GM12864 (cell line): ENCODE measurements at regions not wholly inside any gene's neighbourhood (a gene's known extent, or its start where the extent isn't known, plus 50 kb on each side); places are given as distances from the start of the nearest gene placed in this dataset.
"Not testable (repeated sequence)": the region's sequence is repeated elsewhere in the genome, so short reads cannot be mapped to it uniquely, and the experiment has no call there.

Experiments used
- DNase-seq: peaks from one replicate; pipeline ENCODE4 v3.0.0-alpha.2; 2011; ENCODE audit warnings: low read depth
- H3K4me3 ChIP-seq: 2 replicates; pipeline ENCODE4 v1.5.1; 2011; ENCODE audit warnings: mild to moderate bottlenecking, low read depth, low read length, control low read depth
- TF ChIP-seq, protein P1 (sequence below): IDR thresholded peaks from 2 replicates; pipeline ENCODE4 v1.5.1; 2011; ENCODE audit warnings: low read depth, mild to moderate bottlenecking, moderate library complexity, low read length, control low read depth, inconsistent platforms; ENCODE audit errors: missing control alignments

DNA sequence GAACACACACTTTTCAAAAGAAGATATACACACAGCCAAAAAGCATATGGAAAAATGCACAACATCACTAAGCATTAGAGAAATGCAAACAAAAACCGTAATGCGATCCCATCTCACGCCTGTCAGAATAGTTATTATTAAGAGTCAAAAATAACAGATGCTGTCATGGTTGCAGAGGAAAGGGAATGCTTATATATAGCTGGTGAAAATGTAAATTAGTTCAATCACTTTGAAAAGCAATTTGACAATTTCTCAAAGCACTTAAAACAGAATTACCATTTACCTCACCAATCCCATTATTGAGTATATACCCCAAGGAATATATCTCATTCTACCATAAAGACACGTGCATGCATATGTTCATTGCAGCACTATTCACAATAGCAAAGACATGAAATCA lies 126.8 kb upstream of the MRPS30 start:
- TF ChIP-seq, protein P1, sequence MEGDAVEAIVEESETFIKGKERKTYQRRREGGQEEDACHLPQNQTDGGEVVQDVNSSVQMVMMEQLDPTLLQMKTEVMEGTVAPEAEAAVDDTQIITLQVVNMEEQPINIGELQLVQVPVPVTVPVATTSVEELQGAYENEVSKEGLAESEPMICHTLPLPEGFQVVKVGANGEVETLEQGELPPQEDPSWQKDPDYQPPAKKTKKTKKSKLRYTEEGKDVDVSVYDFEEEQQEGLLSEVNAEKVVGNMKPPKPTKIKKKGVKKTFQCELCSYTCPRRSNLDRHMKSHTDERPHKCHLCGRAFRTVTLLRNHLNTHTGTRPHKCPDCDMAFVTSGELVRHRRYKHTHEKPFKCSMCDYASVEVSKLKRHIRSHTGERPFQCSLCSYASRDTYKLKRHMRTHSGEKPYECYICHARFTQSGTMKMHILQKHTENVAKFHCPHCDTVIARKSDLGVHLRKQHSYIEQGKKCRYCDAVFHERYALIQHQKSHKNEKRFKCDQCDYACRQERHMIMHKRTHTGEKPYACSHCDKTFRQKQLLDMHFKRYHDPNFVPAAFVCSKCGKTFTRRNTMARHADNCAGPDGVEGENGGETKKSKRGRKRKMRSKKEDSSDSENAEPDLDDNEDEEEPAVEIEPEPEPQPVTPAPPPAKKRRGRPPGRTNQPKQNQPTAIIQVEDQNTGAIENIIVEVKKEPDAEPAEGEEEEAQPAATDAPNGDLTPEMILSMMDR = no peak
- no peak overlapping the region for H3K4me3 ChIP-seq
- DNase-seq = no peak

DNA sequence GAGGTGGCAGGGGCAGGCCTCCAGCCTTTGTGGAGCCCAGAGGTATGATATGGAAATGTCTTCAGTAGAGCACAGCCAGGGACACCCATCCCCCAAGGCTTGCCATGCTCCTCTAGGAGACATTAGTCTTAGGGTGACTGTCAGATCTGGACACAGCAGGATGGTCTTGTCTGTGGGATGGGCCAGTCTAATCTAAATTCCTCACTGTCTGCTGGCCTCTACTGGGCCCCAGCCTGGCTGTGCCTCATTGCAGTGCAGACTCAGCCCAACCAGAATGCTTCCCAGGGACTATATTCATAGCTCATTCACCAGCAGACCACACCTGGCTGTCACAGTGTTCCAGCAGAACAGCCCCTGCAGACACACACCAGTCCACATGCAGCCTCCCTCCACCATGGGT lies 129.5 kb upstream of the MRPS30 start:
- DNase-seq = no peak
- TF ChIP-seq, protein P1 = no peak
- H3K4me3 ChIP-seq = no peak overlapping the region

DNA sequence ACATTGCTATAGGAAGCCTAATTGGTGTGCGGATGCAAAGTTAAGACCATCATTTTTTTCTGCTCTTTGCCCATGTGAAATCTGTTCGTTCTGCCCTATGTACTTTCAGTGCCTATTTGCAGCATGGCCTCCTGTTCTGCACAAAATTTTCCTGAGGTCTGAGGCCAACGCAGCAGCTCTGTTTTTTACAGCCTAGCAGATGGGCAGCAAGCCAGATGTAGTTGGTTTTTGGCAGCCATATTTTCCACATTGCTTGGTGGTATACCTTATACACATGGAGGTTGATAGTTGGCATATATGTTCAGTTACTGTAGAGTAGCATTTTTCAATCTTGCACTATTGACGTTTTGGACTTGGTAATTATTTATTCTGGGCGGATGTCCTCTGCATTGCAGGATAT lies 133.5 kb upstream of the MRPS30 start:
- no peak overlapping the region for H3K4me3 ChIP-seq
- TF ChIP-seq, protein P1 = no peak
- no peak for DNase-seq

DNA sequence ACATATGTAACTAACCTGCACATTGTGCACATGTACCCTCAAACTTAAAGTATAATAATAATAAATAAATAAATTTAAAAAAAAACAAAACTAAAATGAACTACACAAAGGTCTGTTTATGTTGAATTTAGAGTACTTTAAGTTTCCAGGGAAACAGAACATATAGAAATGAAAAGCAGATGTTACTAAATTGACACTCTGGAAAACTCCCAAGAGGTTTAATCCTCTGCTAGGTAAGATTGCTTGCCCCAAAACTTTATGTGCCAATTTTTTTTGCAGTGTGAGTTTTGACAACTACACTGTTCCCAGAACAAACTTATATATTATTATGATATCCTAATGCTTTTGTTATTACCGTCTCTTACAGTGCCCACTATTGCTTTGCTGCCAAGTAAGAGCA lies 134.3 kb upstream of the MRPS30 start:
- TF ChIP-seq, protein P1 = no peak
- DNase-seq = no peak
- no peak overlapping the region for H3K4me3 ChIP-seq

DNA sequence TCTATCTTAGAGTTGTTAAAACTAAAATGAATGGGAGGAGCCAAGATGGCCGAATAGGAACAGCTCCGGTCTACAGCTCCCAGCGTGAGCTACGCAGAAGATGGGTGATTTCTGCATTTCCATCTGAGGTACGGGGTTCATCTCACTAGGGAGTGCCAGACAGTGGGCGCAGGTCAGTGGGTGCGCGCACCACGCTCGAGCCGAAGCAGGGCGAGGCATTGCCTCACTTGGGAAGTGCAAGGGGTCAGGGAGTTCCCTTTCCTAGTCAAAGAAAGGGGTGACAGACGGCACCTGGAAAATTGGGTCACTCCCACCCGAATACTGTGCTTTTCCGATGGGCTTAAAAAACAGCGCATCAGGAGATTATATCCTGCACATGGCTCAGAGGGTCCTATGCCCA lies 140.3 kb upstream of the MRPS30 start:
- not testable (repeated sequence) for H3K4me3 ChIP-seq, DNase-seq

DNA sequence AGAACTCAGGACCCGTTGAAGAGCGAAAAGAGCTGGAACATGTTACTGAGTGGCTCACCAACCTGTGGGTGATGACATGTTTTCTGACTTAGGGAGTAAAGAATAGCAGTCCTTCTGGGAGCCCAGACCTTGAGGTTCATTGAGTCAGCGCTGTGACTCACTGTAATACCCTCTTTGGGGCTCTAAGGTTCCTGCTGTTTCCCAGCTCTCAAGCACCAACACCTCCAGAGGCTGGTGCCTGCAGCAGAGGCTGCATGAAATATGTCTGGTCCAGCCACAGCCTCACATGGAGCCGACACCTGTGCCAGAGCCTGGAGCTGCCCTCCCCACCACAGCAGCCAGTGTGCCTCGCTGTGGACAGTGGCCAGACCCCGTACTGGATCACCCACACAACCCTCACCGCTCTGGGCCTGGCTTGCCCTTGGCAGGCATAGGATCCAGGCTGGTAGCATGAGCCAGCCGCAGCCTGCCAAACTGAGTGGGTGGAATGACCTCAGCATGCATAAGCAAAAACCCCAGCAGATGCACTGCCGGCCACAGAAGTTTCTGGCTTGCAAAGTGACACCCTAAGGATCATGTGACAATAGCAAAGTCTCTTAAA lies 143.5 kb upstream of the MRPS30 start:
- DNase-seq = no peak
- TF ChIP-seq, protein P1 = no peak
- no peak overlapping the region for H3K4me3 ChIP-seq

DNA sequence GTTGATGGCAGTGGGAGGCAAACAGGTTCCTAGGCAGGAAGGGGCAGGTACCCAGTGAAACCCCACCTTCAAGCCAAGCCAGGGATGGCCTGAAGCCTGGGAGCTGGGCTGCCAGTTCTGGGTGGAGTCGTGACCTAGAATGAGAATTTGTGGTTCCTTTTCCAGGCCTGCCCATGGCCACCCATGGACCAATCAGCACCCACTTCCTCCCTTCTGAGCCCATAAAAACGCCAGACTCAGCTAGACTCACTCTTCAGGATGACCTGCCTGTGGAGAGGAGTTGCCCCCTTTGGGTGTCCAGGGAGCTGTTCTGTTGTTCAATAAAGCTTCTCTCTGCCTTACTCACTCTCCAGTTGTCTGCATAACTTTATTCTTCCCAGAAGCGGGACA lies 144.0 kb upstream of the MRPS30 start:
- DNase-seq = no peak
- TF ChIP-seq, protein P1 = no peak

More for the DNA sequence above, 144.0 kb upstream of the MRPS30 start:
- H3K4me3 ChIP-seq = no peak overlapping the region
